Thyroid gland (tissue), 4 donors: ENCODE measurements at regions not wholly inside any gene's neighbourhood (a gene's known extent, or its start where the extent isn't known, plus 50 kb on each side); places are given as distances from the start of the nearest gene placed in this dataset.

Experiments
- CTCF ChIP-seq, 6 experiments: fragments of 200-600 bp in 3 of 6; fragments of 450-650 bp in 3 of 6; sonication (generic) in 3 of 6; IDR thresholded peaks; one replicate each; pipeline ENCODE4 v1.5.1; 2016 to 2019; ENCODE audit warnings: antibody characterized with exemption in 6 of 6, mild to moderate bottlenecking in 2 of 6, inconsistent platforms in 1 of 6, moderate library complexity in 1 of 6
- POLR2A ChIP-seq, 2 donors: fragments of 450-650 bp; IDR thresholded peaks; one replicate each; pipeline ENCODE4 v1.6.1; 2017; ENCODE audit warnings: antibody characterized with exemption in 2 of 2, mild to moderate bottlenecking in 2 of 2, moderate library complexity in 1 of 2

GRCh38 chr16:79882340-79883005 lies 281.9 kb upstream of the MAF start:
- TF ChIP-seq POLR2A (IDR thresholded peaks at IDR 0.05) = no peak
- no peak for TF ChIP-seq CTCF (IDR thresholded peaks at IDR 0.05)
